Psoas muscle (tissue), 7 donors: ENCODE measurements at regions not wholly inside any gene's neighbourhood (a gene's known extent, or its start where the extent isn't known, plus 50 kb on each side); places are given as distances from the start of the nearest gene placed in this dataset.
"Not testable (repeated sequence)": the region's sequence is repeated elsewhere in the genome, so short reads cannot be mapped to it uniquely, and the experiment has no call there.

ENCODE experiments used
- ATAC-seq, 4 donors: fragments of 200-7000 bp; cut with Tn5 transposase; one replicate each; pipeline ENCODE4 v1.9.1; 2020; ENCODE audit warnings: moderate library complexity in 3 of 4, mild to moderate bottlenecking in 2 of 4
- DNase-seq, 2 donors: peaks; one replicate each; pipeline ENCODE4 v3.0.0-alpha.2; 2020
- H3K27ac ChIP-seq: fragments of 200-600 bp; one replicate; pipeline ENCODE4 v1.8.0; 2022
- H3K27me3 ChIP-seq, 3 donors: fragments of 200-600 bp in 1 of 3; one replicate each; pipeline versions ENCODE4 v1.6.1 to v1.8.0; 2013 to 2022; ENCODE audit warnings: low read length in 2 of 3, mild to moderate bottlenecking in 2 of 3, moderate library complexity in 1 of 3; ENCODE audit not compliant: insufficient read depth in 3 of 3
- H3K36me3 ChIP-seq, 2 donors: fragments of 200-600 bp in 1 of 2; one replicate each; pipeline versions ENCODE4 v1.6.1 to v1.8.0; 2013 to 2022; ENCODE audit warnings: low read depth in 1 of 2, mild to moderate bottlenecking in 1 of 2, moderate library complexity in 1 of 2; ENCODE audit not compliant: insufficient read depth in 1 of 2
- H3K4me1 ChIP-seq: fragments of 200-600 bp; one replicate; pipeline ENCODE4 v1.8.0; 2022
- H3K4me3 ChIP-seq: fragments of 200-600 bp; one replicate; pipeline ENCODE4 v1.8.0; 2022; ENCODE audit warnings: mild to moderate bottlenecking
- H3K9me3 ChIP-seq: fragments of 200-600 bp; one replicate; pipeline ENCODE4 v1.8.0; 2022
- WGBS, 3 donors: extraction: QIAGEN DNeasy Blood & Tissue Kit; methylation state at CpG; one replicate each; pipeline versions ENCODE4 v1.1.6 to v1.1.7; 2013; 5-methylcytosine and 5-hydroxymethylcytosine counted together
- intact Hi-C, 2 donors: fragments of 100-400 bp; cut with DNase I; formaldehyde crosslinking; loops; one replicate each; pipeline versions ENCODE4 v1.11.0 to v1.14.2; 2022
- TF ChIP-seq, protein P1 (sequence below): fragments of 200-600 bp; IDR thresholded peaks from one replicate; pipeline ENCODE4 v1.8.0; 2022; ENCODE audit warnings: antibody characterized with exemption
- donor health status: healthy with polysubstance abuse.
- donor health status: DM: no; HTN: no; CAD: no; lungs with moderate emphysema.
- donor health status: Bipolar disorder and iron deficiency.
- donor health status: healthy.
- donor health status: DM: yes; HTN: yes; CAD: no.
- donor health status: DM: no; HTN: no; CAD: no.
- donor health status: DM: yes; HTN: yes; CAD: no.

- intact Hi-C loops: loop anchor here in 1 of 2 donors (10.0 kb wide), 1 partner anchor 62 kb away; no protein-coding TSS in a partner anchor
- Histone ChIP-seq H3K36me3 (no peaks in the 10 kb centered on the region), H3K9me3 (no peaks in the 10 kb centered on the region), H3K4me3 (no peak overlapping the region), H3K27me3 (no peaks in the 10 kb centered on the region), H3K27ac (no peak overlapping the region), H3K4me1 (no peaks in the 10 kb centered on the region)
- TF ChIP-seq, protein P1, sequence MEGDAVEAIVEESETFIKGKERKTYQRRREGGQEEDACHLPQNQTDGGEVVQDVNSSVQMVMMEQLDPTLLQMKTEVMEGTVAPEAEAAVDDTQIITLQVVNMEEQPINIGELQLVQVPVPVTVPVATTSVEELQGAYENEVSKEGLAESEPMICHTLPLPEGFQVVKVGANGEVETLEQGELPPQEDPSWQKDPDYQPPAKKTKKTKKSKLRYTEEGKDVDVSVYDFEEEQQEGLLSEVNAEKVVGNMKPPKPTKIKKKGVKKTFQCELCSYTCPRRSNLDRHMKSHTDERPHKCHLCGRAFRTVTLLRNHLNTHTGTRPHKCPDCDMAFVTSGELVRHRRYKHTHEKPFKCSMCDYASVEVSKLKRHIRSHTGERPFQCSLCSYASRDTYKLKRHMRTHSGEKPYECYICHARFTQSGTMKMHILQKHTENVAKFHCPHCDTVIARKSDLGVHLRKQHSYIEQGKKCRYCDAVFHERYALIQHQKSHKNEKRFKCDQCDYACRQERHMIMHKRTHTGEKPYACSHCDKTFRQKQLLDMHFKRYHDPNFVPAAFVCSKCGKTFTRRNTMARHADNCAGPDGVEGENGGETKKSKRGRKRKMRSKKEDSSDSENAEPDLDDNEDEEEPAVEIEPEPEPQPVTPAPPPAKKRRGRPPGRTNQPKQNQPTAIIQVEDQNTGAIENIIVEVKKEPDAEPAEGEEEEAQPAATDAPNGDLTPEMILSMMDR: no peak
- WGBS, 3 donors: 76 to 84% (median 80%) methylated on average over 2 of the region's 2 CpGs
- no peak for ATAC-seq
- no peak for DNase-seq
Observed at GRCh38 chr9:10867194-10867593, 254.4 kb upstream of the PTPRD start.

GRCh38 chr9:10869687-10870086, 256.9 kb upstream of the PTPRD start:
- H3K27me3 ChIP-seq: no peaks in the 10 kb centered on the region
- intact Hi-C loops: loop anchor here in 1 of 2 donors (10.0 kb wide), 1 partner anchor 65 kb away; no protein-coding TSS in a partner anchor
- H3K9me3 ChIP-seq: no peaks in the 10 kb centered on the region
- TF ChIP-seq, protein P1: no peak
- H3K4me1 ChIP-seq: no peaks in the 10 kb centered on the region
- H3K27ac ChIP-seq: no peak overlapping the region
- no peak overlapping the region for H3K4me3 ChIP-seq
- DNase-seq: no peak
- no peaks in the 10 kb centered on the region for H3K36me3 ChIP-seq
- ATAC-seq: no peak

- Histone ChIP-seq H3K4me1 (no peaks in the 10 kb centered on the region), H3K27me3 (no peaks in the 10 kb centered on the region), H3K27ac (no peak overlapping the region), H3K36me3 (no peaks in the 10 kb centered on the region), H3K4me3 (no peak overlapping the region), H3K9me3 (no peaks in the 10 kb centered on the region)
- intact Hi-C loops: no loop called here
- no peak for ATAC-seq
- 86 to 91% (median 89%) methylated on average over 1 of the region's 1 CpG for WGBS, 3 donors
- TF ChIP-seq, protein P1: no peak
- DNase-seq: no peak
Observed at GRCh38 chr9:10873999-10874398, 261.2 kb upstream of the PTPRD start.

GRCh38 chr9:10875752-10876151, 262.9 kb upstream of the PTPRD start:
- intact Hi-C loops: no loop called here
- no peak overlapping the region for H3K4me3 ChIP-seq
- TF ChIP-seq, protein P1: no peak

DNA sequence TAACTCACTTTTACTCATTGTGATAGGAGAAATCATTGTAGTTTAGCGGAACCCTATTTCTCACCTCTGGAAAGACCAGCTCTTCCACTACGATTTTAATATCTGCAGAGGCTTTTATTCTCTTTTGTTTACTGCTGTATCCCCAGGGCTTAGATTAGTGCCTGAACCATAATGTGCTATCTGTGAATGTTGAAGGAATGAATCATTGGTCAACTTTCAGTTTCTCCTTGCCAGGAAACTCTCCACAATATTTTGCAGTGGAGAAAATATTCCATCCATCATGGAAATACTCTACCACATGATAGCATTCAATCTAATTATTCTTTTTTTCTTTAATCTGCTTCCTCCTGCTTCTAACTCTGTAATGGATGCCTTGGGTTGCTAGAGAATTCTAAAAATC, 263.5 kb upstream of the PTPRD start:
- 76 to 80% (median 77%) methylated on average over 2 of the region's 2 CpGs for WGBS, 3 donors
- ATAC-seq (no peak), DNase-seq (no peak)
- no peaks in the 10 kb centered on the region for H3K27me3 ChIP-seq
- TF ChIP-seq, protein P1: no peak
- H3K4me1 ChIP-seq: no peaks in the 10 kb centered on the region
- H3K4me3 ChIP-seq: no peak overlapping the region
- H3K27ac ChIP-seq: no peak overlapping the region
- H3K36me3 ChIP-seq: no peaks in the 10 kb centered on the region
- intact Hi-C loops: no loop called here
- H3K9me3 ChIP-seq: no peaks in the 10 kb centered on the region

More at GRCh38 chr9:10875752-10876151, 262.9 kb upstream of the PTPRD start:
- no peaks in the 10 kb centered on the region for H3K27me3 ChIP-seq
- no peaks in the 10 kb centered on the region for H3K4me1 ChIP-seq
- H3K27ac ChIP-seq: no peak overlapping the region
- H3K36me3 ChIP-seq: no peaks in the 10 kb centered on the region
- DNase-seq (no peak), ATAC-seq (no peak)
- WGBS, 3 donors: 66 to 70% (median 67%) methylated on average over 2 of the region's 2 CpGs
- H3K9me3 ChIP-seq: no peaks in the 10 kb centered on the region

- intact Hi-C loops, DNase-seq, H3K27ac ChIP-seq, H3K36me3 ChIP-seq, H3K4me3 ChIP-seq, H3K27me3 ChIP-seq, H3K9me3 ChIP-seq, ATAC-seq, H3K4me1 ChIP-seq: not testable (repeated sequence)
- 76 to 86% (median 77%) methylated on average over 5 of the region's 5 CpGs for WGBS, 3 donors
Observed at GRCh38 chr9:10890266-10890665, 277.5 kb upstream of the PTPRD start.
